A549 (cell line): ENCODE measurements at regions not wholly inside any gene's neighbourhood (a gene's known extent, or its start where the extent isn't known, plus 50 kb on each side); places are given as distances from the start of the nearest gene placed in this dataset.
"Not testable (repeated sequence)": the region's sequence is repeated elsewhere in the genome, so short reads cannot be mapped to it uniquely, and the experiment has no call there.

ENCODE experiments used
- CEBPB ChIP-seq, 2 experiments: fragments of >200 bp in 1 of 2; sonication (Bioruptor Twin) in 1 of 2; formaldehyde crosslinking in 1 of 2; IDR thresholded peaks; 2 replicates each; pipeline ENCODE4 v1.6.1; 2012 to 2016
- ESRRA ChIP-seq: fragments of 150-350 bp; IDR thresholded peaks from 2 replicates; pipeline ENCODE4 v1.6.1; 2014; ENCODE audit warnings: mild to moderate bottlenecking, low read length, borderline replicate concordance
- USF2 ChIP-seq: fragments of 450-650 bp; IDR thresholded peaks from 2 replicates; pipeline ENCODE4 v1.6.1; 2014; ENCODE audit warnings: antibody characterized with exemption

- TF ChIP-seq USF2; CEBPB (IDR thresholded peaks at IDR 0.05); ESRRA: not testable (repeated sequence)
These were observed 1576.7 kb downstream of the FOXD4L5 start for GRCh38 chr9:63708285-63708684.
